WTC11 (cell line): ENCODE measurements at regions not wholly inside any gene's neighbourhood (a gene's known extent, or its start where the extent isn't known, plus 50 kb on each side); places are given as distances from the start of the nearest gene placed in this dataset.

Experiments
- TF ChIP-seq, protein P1 (sequence below): sonication (generic); formaldehyde crosslinking; IDR thresholded peaks from 2 replicates; pipeline ENCODE4 v1.8.0; 2022; ENCODE audit warnings: mild to moderate bottlenecking, missing genetic modification reagents
- TF ChIP-seq, protein P2 (sequence below): sonication (generic); formaldehyde crosslinking; IDR thresholded peaks from 2 replicates; pipeline ENCODE4 v1.8.0; 2022; ENCODE audit warnings: mild to moderate bottlenecking, missing genetic modification reagents
- TF ChIP-seq, protein P3 (sequence below): fragments of 200-600 bp; IDR thresholded peaks from 2 replicates; pipeline ENCODE4 v1.8.0; 2022; ENCODE audit warnings: antibody characterized with exemption
- TF ChIP-seq, protein P4 (sequence below): sonication (generic); formaldehyde crosslinking; IDR thresholded peaks from 2 replicates; pipeline ENCODE4 v1.8.1; 2022; ENCODE audit warnings: mild to moderate bottlenecking, missing genetic modification reagents, moderate library complexity, borderline replicate concordance

DNA sequence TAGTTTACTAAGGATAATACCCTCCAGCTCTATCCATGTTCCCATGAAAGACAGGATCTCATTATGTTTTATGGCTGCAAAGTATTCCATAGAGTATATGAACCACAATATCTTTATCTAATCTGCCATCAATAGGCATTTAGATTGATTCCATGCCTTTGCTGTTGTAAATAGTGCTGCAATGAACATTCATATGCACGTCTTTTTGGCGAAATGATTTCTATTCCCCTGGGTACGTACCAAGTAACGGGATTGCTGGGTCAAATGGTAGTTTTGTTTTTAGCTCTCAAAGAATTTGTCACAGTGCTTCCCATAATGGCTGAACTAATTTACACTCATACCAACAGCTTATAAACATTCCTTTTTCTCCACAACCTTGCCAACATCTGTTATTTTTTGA is 750.9 kb downstream of the BRINP3 start:
- TF ChIP-seq, protein P1, sequence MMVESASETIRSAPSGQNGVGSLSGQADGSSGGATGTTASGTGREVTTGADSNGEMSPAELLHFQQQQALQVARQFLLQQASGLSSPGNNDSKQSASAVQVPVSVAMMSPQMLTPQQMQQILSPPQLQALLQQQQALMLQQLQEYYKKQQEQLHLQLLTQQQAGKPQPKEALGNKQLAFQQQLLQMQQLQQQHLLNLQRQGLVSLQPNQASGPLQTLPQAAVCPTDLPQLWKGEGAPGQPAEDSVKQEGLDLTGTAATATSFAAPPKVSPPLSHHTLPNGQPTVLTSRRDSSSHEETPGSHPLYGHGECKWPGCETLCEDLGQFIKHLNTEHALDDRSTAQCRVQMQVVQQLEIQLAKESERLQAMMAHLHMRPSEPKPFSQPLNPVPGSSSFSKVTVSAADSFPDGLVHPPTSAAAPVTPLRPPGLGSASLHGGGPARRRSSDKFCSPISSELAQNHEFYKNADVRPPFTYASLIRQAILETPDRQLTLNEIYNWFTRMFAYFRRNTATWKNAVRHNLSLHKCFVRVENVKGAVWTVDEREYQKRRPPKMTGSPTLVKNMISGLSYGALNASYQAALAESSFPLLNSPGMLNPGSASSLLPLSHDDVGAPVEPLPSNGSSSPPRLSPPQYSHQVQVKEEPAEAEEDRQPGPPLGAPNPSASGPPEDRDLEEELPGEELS (CRISPR knock-in tag) = no peak
- TF ChIP-seq, protein P2, sequence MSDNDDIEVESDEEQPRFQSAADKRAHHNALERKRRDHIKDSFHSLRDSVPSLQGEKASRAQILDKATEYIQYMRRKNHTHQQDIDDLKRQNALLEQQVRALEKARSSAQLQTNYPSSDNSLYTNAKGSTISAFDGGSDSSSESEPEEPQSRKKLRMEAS = no peak
- TF ChIP-seq, protein P3, sequence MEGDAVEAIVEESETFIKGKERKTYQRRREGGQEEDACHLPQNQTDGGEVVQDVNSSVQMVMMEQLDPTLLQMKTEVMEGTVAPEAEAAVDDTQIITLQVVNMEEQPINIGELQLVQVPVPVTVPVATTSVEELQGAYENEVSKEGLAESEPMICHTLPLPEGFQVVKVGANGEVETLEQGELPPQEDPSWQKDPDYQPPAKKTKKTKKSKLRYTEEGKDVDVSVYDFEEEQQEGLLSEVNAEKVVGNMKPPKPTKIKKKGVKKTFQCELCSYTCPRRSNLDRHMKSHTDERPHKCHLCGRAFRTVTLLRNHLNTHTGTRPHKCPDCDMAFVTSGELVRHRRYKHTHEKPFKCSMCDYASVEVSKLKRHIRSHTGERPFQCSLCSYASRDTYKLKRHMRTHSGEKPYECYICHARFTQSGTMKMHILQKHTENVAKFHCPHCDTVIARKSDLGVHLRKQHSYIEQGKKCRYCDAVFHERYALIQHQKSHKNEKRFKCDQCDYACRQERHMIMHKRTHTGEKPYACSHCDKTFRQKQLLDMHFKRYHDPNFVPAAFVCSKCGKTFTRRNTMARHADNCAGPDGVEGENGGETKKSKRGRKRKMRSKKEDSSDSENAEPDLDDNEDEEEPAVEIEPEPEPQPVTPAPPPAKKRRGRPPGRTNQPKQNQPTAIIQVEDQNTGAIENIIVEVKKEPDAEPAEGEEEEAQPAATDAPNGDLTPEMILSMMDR = no peak
- TF ChIP-seq, protein P4, sequence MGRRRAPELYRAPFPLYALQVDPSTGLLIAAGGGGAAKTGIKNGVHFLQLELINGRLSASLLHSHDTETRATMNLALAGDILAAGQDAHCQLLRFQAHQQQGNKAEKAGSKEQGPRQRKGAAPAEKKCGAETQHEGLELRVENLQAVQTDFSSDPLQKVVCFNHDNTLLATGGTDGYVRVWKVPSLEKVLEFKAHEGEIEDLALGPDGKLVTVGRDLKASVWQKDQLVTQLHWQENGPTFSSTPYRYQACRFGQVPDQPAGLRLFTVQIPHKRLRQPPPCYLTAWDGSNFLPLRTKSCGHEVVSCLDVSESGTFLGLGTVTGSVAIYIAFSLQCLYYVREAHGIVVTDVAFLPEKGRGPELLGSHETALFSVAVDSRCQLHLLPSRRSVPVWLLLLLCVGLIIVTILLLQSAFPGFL (CRISPR knock-in tag) = no peak
